CMK (cell line): ENCODE measurements at regions not wholly inside any gene's neighbourhood (a gene's known extent, or its start where the extent isn't known, plus 50 kb on each side); places are given as distances from the start of the nearest gene placed in this dataset.
"Not testable (repeated sequence)": the region's sequence is repeated elsewhere in the genome, so short reads cannot be mapped to it uniquely, and the experiment has no call there.

Experiments used
- DNase-seq: peaks from one replicate; pipeline ENCODE4 v3.0.0-alpha.2; 2010; ENCODE audit warnings: low read depth

DNA sequence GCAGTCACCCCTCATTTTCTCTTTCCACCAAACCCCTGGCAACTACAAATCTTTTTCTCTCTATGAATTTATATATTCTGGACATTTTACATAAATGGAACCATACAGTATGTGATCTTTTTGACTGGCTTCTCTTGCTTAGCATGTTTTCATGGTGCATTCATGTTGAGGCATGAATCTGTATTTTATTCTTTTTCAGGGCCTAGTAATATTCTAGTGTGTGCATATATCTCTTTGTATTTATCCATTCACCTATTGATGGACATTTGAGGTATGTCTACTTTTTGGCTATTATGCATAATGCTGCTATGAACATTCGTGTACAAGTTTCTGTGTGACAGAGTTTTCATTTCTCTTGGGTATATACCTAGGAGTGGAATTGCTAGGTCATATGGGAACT is 78.2 kb downstream of the HACD1 start:
- no peak for DNase-seq

DNA sequence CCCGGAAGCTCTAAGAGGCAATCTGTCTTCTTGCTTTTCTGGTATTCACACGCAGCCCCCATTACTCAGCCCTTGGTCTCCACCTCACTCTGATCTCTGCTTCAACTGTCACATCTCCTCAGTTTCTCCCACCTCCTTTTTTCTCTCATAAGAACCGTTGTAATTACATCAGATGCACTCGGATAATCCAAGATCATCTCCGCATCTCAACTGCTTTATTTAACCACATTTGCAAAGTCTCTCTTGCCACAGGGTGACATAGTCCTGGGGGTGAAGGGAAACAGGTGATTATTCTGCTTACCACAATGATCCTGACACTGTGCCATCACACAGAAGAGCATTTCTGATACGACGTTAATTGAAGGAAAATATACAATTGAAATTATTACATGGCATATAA is 79.9 kb downstream of the HACD1 start:
- no peak for DNase-seq

DNA sequence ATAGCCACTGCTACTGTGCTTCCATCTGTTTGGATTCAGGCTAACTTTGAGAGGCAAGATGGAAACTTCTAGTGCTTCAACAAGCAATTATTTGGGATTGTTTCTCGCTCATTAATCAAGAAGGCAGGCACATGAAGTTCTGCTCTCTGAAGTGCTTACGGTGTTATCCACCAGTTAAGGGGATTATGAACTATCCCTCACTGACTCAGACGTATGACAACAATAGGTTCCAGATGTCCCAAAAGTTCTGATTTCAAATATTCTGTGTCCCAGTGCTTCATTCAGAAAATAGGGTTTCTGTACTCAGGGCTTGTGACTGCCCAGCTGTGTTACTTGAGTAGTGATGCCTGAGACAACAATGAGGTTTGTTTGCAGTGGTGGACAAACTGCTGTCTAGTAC is 81.0 kb downstream of the HACD1 start:
- no peak for DNase-seq

DNA sequence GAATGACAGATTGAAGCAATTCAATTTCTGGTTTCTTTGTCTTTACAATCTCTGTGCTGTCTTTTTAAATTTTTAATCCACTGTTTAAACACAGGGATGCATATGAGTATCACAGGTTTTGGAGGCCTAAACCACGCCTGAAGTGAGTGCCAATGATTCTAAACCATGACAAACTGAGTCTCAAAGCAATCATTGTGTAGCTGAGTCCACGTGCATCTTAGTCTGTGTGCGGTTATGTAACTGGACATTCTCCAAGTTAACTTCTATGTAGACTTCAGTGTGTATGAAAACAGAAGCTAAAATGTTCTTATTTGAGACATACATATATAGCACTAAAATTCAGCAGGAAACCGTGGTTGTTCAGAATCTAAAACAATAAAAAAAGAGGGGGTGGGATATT is 79.3 kb upstream of the ST8SIA6 start:
- no peak for DNase-seq

DNA sequence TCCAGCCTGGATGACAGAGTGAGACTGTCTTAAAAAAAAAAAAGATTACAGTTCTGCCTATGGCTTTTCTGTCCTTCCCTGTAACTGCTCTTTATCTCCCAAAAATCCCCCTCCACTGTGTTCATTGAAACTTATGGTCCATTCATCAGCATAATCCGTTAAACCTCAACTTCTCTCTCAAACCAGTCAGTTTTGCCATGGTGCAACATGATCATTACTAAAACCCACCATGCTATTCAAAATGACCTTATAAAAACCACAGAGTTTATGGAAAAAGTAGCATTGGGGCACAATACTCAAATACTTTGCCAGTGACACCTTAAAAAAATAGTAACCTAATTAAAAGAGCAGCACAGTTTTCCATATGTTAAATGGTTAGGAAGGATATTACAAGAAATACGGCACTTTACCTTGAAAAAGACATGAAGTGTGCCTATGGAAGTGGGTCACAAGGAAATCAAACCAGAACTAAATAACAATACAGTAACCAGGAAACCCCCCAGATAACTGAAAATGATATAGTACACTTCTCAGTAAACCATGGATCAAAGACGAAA is 74.0 kb upstream of the ST8SIA6 start:
- no peak for DNase-seq

DNA sequence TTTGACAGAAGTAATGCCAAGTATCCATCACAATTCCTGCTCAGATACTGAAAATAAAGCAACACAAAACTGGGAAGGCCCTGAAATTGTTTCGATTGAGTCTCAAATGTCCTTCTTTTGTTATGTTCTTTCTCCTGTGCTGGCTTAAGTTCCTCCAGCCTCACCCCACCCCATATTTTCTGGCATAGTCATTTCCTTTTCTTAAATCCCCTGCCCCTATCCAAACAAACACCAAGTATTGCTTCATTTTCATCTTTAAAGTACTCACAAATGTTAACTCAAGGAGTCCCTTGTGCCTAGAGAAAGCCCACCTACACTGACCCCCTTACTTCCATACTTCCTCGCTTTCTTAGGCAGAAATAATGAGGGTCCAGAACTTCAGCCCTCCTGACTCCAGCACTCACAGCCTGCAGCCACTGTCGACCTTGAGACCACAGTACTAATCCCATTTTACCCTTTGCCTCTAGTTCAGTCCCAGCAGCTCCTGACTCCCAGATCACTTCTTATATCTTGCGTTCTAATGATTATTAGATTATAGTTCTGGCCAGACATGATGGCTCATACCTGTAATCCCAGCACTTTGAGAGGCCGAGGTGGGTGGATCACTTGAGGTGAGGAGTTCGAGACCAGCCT is 73.2 kb upstream of the ST8SIA6 start:
- no peak for DNase-seq

DNA sequence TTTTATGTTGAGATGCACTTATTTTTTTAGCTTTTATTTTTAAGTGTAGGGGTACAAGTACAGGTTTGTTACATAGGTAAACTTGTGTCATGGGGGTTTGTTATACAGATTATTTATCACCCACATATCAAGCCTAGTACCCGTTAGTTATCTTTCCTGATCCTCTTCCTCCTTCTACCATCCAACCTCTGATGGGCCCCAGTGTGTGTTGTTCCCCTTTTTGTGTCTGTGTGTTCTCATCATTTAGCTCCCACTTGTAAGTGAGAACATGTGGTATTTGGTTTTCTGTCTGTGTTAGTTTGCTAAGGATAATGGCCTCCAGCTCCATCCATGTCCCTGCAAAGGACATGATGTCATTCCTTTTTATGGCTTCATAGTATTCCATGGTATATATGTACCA is 72.2 kb upstream of the ST8SIA6 start:
- DNase-seq, result not testable (repeated sequence)

DNA sequence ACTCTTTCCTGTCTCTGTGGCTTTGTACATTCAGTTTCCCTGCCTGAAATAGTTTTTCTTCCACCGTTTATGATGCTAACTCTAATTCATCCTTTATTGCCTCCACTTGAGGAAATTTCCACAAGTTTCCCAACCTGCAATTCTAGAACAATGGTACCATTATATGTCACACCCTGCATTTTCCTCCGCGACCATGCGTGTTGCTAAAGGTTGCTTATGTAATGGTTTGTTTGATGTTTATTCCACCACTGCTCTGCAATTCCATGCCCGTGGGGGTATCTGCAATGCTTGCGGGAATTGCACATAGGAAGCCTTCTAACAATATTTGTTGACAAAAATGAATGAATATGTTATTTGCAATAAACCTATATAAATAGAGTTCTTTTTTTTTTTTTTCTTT is 69.5 kb upstream of the ST8SIA6 start:
- DNase-seq, result no peak

DNA sequence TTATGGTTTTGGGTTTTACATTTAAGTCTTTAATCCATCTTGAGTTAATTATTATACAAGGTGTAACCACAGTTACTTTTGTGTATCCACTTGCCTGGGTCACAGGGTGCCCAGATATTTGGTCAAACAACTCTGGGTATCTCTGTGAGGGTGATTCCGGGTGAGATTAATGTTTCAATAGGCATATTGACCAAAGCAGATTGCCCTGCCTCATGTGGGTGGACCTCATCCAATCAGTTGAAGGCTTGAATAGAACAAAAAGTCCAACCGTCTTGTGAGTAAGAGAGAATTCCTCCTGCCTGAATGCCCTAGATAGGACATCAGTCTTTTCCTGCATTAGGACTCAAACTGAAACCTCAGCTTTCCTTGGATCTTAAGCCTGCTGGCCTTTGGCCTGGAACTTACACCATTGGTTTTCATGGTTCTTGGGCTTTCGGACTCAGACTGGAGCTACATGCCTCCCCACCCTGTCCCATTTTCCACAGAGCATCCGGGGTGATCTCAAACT is 68.9 kb upstream of the ST8SIA6 start:
- DNase-seq, result no peak

DNA sequence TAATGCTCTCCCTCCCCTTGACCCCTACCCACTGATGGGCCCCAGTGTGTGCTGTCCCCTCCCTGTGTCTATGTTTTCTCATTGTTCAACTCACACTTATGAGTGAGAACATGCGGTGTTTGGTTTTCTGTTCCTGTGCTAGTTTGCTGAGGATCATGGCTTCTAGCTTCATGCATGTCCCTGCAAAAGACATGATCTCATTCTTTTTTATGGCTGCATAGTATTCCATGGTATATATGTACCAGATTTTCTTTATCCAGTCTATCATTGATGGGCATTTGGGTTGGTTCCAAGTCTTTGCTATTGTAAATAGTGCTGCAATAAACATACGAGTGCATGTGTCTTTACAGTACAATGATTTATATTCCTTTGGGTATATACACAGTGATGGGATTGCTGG is 67.9 kb upstream of the ST8SIA6 start:
- DNase-seq, result not testable (repeated sequence)

DNA sequence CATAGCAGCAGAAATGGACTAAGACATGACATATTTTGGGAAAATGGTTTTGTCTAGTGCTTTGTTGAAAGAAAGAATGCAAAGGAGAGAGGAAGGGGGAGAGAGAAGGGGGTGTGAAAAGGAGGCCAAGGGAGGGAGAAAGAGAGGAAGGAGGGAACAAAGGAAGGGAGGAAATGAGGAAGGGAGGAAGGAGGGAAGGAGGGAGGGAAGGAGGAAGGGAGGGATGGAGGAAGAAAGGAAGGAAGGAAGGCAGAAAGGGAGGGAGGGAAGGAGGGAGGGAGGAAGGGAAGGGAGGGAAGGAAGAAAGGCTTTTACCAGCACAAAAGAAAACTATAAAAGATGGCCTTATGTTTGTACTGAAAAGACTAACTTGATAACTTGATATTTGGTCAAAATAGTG is 65.1 kb upstream of the ST8SIA6 start:
- no peak for DNase-seq

DNA sequence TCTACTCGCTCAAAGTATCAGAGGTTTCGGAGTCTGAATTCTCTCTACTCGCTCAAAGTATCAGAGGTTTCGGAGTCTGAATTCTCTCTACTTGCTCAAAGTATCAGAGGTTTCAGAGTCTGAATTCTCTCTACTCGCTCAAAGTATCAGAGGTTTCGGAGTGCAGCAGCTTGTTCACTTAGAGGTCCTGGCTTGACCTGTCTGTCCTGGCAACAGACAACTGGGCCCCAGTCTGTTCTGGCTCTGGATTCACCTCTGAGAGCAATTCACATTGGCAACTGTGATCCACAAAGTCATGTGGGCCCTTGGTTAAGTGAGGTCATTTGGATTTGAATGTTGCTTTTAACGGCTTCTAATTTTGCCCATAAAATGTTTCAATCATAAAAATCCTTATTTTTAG is 63.9 kb upstream of the ST8SIA6 start:
- DNase-seq, result no peak

DNA sequence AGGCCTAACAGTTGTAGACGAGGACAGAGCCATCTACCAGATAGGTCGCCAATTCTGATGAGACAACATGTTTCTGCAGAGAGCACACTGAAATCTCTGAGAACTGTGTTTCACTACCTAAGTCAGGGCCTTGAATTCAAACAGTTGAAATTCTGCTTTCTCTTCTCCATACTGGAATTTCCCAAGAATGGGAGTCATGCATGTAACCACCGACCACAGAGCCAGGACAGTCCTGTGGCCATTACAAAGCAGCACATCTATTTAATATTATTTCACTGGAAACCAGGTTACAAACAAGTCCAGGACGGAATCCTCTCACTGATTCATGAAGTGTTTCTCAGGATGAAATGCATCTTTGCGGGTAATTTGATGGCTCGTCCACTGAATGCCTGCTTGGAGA is 62.0 kb upstream of the ST8SIA6 start:
- DNase-seq, result no peak

DNA sequence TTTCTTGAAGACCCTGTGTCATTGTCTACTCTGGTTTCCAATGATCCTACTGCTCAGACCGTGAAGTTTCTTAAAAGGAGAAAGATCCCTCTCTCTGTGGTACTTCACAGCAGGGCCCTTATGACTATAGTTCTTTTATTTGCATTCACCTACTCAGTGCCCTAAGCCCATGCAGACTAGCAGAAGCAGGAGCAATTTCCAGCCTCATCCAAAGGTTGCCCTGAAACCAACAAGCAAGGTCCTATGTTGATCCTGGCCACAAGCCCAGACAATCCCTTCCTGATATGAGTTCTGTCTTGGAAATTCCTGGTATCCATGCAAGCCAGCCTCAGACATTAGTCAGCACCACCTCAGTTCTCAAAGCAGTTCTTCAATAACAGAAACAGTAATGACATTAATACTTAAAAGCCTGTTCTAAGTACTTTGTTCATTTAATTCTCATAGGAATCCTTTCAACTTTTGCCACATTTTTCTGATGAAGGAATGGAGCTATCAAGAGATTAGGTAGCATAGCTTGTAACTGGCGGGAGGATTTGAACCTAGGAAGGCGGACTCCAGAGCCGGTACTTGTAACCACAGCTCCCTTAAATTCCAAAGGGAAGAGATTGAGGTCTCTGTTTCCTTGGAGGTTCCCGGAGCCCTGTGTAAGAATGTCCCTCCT is 58.1 kb upstream of the ST8SIA6 start:
- DNase-seq, result no peak

DNA sequence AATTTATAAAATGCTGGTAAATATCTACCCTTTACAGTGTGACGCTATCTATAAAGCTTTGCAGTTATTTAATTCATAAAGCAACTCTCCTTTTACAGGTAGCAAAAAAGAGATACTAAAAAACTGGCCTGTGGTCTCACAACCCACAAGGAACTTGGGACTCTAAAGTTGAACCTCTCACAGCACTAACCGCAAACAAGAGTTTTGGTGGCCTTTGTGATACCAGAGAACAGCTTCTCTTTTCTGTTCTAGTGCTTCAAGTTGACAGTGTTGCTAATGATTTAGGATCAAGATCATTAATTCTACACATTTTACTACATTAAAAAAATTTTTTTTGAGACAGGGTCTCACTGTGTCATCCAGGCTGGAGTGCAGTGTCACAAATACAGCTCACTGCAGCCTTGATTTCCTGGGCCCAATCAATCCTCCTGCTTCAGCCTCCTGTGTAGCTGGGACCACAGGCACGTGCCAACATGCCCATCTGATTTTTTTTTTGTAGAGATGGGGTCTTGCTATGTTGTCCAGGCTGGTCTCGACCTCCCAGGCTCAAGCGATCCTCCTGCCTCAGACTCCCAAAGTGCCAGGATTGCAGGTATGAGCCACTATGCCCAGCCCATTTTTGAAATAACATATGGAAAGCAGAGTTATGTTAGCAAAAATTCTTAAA is 56.0 kb upstream of the ST8SIA6 start:
- DNase-seq, result peak; percentile 77

DNA sequence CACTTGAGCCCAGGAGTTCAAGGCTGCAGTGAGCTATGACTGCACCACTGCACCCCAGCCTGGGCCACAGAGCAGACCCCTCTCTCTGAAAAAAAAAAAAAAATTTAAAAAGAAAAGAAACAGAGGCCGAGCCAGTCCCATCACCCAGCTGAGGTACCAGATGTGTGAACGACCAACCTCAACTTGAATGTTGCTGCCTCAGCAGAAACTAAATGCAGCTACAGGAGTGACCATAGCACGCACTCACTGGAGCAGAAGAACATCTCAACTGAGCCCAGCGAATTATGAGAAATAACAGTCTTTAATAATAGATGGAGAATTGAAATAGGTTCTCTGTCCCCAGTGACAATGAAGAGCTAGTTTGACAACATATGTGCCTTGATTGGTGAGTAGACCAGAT is 53.1 kb upstream of the ST8SIA6 start:
- no peak for DNase-seq

DNA sequence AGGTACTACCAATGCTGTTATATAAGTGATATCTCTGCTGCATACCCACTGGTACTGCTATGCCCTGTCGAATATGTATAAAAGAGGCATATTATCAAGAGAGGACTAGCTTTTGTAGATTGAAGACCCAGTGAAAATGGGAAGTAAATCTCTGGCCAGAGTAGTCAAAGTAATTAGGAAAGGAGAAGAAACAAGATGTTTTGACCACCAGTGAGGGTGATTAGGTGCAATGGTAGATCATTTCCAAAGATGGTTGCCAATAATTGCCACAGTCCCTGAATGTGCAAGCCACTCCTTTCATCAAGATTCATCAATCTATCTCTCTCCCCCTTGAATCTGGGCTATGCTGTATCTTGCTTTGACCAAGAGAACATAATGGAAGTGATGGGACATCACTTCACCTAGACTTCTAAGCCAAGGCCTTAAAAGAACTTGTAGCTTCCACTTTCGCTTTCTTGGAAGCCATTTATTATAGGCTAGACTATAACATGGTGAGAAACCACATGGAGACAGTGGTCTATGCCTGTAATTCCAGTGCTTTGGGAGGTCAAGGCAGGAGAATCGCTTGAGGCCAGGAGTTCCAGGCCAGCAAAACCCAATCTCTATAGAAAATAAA is 52.6 kb upstream of the ST8SIA6 start:
- no peak for DNase-seq

DNA sequence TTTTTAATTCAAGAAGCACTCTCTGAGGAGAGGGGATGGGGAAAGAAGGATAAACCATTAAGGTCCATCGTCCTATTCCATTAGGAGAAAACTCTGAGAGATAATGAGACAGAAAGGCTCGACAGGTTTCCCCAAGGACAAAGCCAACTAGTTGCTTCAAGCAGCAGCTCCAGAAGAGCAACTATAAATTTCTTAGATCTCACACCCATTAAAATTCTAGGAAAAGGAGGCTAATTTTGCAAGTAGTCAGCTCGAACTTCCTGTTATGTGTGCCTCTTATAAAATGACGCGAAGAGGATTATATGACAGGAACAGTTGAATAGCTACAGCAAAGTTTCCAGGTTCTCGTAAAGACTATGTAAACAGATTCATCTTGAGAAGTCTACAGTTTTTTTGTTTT is 52.0 kb upstream of the ST8SIA6 start:
- DNase-seq, result no peak

DNA sequence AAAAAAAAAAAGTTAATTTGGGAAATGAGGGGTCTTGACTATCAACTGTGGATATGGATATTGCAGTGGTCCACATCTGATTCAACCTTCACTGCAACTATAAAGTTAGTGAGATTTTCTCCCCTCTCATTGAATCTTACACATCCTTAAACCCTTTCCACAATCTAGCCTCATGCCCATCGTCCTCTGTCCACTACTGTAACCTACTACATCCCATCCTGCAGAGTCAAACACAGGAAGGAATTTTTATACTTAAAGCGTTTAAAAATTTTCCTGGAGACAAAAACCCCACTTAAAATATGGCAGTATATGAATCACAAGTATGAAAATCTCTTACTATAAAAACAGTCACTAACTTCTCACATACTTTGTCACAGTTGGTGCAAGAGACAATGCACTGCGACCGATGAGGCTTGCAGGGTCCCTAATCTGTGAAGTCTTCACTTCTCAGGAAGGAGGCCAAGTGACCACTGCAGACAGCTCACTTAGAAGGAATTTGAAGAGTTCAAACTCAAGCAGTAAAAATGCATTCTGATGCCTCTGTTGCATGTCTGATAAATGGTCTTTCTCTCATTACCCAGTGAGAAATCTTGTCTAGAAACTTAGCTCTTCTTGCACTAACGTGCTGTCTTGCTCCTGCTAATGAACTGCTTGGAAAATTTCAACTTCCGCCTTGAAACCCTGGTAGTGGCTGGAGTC is 50.3 kb upstream of the ST8SIA6 start:
- DNase-seq, result no peak
